ENCODE measurements at regions not wholly inside any gene's neighbourhood (a gene's known extent, or its start where the extent isn't known, plus 50 kb on each side); places are given as distances from the start of the nearest gene placed in this dataset.

- DNase-seq (ENCODE audit: low spot score): no peak
These were observed 430.0 kb downstream of the SLC4A3 start for GRCh38 chr2:220057391-220057790.

GRCh38 chr2:220057916-220058315, 430.5 kb downstream of the SLC4A3 start:
- no peak for DNase-seq (ENCODE audit: low spot score)

- DNase-seq (ENCODE audit: low spot score): no peak
These were observed 436.9 kb downstream of the SLC4A3 start for GRCh38 chr2:220064111-220065030.

DNA sequence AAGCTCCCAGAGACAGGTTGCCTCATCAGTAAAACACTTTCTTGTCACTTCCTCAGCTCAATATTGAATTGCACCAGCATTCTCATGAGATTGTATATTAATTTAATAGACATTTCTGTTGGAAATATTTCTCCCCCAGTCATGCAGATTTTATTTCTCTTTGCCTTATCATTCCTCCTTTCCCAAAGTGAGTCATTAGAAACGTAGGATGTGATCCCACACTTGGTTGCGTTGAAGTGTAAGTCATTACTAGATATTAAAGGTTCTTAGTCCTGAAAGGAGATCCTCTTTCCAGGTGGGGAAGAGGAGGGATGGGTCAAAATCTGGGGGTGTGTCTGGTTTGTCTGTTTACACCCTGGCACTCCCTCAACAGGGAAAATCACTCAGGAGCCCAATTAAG, 438.2 kb downstream of the SLC4A3 start:
- no peak for DNase-seq (ENCODE audit: low spot score)

GRCh38 chr2:220068846-220069245, 441.4 kb downstream of the SLC4A3 start:
- no peak for DNase-seq (ENCODE audit: low spot score)

DNA sequence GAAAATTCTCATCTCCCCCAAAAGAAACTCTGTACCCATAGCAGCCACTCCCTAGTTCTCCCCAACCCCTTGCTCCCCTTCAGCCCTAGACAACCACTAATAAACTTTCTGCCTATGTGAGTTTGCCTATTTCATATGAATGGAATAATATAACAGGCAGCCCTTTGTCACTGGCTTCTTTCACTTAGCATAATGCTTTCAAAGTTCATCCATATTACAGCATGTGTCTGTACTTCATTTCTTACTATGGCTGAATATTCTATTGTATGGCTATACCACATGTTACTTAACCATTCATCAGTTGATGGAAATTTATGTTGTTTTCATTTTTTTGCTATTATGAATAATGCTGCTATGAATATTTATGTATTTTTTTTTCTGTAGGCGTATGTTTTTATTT, 442.9 kb downstream of the SLC4A3 start:
- DNase-seq (ENCODE audit: low spot score): no peak

GRCh38 chr2:220071696-220072095, 444.3 kb downstream of the SLC4A3 start:
- no peak for DNase-seq (ENCODE audit: low spot score)

- no peak for DNase-seq (ENCODE audit: low spot score)
These were observed 445.3 kb downstream of the SLC4A3 start for GRCh38 chr2:220072669-220073220.

DNA sequence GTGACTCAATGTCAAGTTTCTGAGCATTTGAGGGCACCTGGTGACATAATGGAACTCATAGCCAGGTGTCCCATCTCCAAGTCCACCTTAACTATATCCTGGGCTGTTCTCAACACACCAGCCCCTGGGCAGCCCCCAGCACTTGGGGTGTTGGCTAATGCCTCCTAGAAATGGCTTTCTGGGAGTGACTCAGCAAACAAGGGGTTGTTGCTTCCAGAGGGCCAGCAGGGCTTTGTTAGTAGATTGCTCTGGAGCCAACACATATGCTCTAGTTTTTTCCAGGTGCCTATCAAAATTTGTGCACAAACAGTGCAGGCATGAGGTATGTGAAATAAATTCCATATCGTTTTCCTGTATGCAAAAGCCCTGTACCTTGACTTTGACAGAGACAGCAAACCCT, 448.4 kb downstream of the SLC4A3 start:
- no peak for DNase-seq (ENCODE audit: low spot score)

DNA sequence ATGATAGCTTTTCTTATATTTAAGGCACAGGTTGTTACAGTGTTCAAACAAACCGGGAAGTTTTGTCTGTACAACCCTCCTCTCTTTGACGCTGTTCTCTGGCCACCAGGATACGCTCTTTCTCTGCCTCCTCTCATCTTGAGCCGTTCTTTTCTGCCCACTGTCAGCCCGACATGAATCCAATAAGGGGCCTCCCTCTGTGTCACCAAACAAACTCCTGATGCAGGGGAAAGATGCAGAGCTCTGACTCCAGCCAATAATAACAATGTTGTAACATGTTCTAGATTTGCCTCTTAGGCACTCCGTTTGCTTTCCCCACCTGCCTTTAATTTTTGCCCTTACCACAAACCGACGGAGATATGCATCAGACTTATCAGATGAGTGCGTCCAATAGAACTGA, 449.3 kb downstream of the SLC4A3 start:
- no peak for DNase-seq (ENCODE audit: low spot score)

DNA sequence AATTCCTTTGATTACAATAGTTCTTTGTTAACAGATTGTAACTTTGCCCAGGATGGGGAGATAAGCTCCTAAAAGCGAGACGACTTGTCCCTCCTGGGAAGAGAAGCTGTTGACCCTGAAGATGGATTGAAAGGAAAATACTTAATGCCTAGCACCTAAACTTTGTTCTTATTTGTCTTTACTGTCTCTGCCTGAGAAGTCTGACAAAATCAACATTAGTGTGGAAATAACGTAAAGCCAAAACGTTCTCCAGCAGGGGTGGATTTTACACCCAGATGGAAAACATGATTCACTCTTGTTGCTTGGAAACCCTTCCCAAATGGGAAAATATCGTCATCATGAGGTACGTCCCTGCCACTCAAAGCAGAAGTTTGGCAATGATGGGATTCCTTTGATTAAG, 450.1 kb downstream of the SLC4A3 start:
- DNase-seq (ENCODE audit: low spot score): no peak

DNA sequence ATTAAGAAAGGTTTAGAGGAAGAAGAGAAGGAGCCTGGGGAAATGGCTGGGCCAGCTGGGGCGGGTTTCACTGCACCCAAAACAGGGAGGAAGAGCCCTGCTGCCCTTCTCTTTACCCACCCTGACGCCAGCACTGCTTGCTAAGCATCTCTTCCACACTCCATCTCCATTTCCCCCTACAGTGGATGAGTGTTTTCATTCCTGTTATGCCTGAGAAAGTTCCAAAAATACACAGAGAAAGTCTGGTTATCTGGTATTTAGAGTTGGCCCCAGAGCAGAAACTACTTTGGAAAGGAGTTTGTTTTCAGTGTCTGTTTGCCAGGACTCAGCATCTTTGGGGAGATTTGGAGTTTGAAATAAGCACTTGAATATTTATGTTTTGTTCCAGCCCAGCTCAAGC, 451.0 kb downstream of the SLC4A3 start:
- no peak for DNase-seq (ENCODE audit: low spot score)

DNA sequence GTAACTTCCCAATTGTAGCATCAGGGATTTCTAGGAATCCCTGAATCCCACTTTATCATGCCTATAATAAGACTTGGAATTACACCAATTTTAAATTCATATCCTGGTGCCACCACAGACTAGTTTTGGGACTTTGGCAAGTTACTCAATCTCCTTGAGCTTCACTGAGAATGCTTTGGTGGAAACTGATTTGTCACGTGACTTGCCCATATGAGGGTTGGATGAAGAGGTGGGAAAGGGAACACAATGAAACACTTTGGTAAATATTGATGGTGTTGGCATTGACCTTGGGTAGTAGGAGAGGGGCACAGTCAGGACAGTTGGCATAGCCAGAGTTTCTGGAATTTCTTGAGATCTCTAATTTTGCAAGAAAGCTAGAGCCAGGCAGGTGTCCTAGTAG, 452.2 kb downstream of the SLC4A3 start:
- no peak for DNase-seq (ENCODE audit: low spot score)

- DNase-seq (ENCODE audit: low spot score): no peak
These were observed 453.7 kb downstream of the SLC4A3 start for GRCh38 chr2:220081171-220081570.

GRCh38 chr2:220090050-220090449, 462.6 kb downstream of the SLC4A3 start:
- DNase-seq (ENCODE audit: low spot score): no peak

GRCh38 chr2:220096406-220096805, 469.0 kb downstream of the SLC4A3 start:
- no peak for DNase-seq (ENCODE audit: low spot score)

- DNase-seq (ENCODE audit: low spot score): no peak
These were observed 474.6 kb downstream of the SLC4A3 start for GRCh38 chr2:220101980-220102379.

DNA sequence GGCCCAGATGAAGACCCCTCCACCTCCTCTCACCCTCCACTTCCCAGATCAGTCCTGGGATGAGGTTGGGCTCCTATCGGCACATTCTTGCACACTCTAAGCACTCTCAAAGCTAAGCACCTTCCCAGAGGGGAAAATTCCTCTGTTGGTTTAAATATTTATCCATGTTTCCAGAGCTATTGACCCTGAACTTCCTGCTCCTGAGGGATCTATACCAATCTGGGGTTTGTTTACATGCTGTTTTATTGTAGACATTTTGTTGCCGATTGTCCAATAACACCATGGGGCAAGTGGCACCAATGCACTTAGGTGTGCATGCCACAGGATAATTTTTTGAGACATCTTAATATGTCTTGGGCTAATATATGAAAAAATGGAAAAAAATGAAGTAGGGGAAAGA, 476.2 kb downstream of the SLC4A3 start:
- DNase-seq (ENCODE audit: low spot score): no peak

GRCh38 chr2:220104871-220105351, 477.5 kb downstream of the SLC4A3 start:
- DNase-seq (ENCODE audit: low spot score): no peak

- DNase-seq (ENCODE audit: low spot score): no peak
These were observed 478.6 kb downstream of the SLC4A3 start for GRCh38 chr2:220106065-220106464.

DNA sequence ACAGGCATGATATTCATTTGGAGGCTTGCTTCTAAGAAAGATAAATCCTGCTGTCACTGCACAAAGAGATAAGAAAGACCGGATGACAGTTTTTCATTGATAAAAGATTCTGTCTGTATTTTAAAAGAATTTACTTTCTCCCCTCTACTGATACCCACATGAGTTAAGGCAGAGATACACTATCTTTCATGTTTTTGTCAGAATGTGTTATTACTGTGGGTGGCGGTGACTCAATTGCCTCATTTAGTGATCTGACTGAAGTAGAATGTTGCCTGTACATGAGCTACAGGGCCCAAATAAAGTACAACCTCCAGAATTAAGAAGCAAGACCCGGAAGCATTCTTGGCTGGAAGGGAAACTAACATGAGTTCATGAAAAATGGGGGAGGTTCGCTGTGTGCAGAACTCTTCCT, 480.0 kb downstream of the SLC4A3 start:
- DNase-seq (ENCODE audit: low spot score): no peak

DNA sequence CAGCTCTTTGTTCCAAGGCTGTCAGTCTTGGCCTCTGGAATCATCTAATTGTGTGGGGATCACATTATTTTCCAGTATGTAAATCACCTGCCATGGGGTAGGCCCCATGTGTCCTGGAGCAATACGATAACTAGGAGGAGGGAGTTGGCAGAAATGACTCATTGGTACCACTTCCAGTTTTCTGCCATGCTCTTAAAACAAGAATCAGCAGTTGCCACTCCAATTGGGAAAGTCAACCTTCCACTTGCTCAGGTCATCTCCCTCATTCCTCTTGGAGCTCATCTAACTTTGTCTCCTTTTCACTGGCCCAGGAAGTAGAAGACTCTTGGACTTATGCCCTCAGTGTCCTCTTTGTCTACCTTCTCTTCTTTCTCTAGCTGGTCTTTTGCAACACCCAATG, 487.0 kb downstream of the SLC4A3 start:
- DNase-seq (ENCODE audit: low spot score): no peak

- DNase-seq (ENCODE audit: low spot score): no peak
These were observed 489.6 kb downstream of the SLC4A3 start for GRCh38 chr2:220117025-220117424.

DNA sequence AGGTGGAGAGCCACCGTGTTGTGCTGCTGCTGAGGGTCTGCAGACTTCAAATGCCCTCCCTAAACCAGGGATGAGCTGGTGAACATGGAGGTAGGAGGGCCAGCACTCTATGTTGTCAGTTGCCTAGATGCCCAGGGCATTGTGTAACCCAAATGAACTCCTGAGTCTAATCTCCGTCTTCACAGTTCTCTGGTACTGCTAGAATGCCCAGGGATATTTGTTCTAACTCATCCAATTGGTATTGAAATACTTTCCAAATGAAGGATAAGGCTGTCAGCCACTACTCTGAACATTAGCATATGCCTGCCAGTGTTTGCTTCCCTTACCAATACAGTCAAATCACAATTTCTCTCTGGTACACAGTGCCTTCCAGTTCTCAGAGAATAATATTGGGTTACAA, 492.6 kb downstream of the SLC4A3 start:
- no peak for DNase-seq (ENCODE audit: low spot score)

Measured in activated CD4-positive, alpha-beta T cell treated with anti-CD3 and anti-CD28 coated beads, Interleukin-2, Interleukin-4, amounts not matched to agents 100 ng/mL and 50 ng/mL, durations not matched to agents 16 hours and 8 hours (primary cell).